ENCODE measurements at regions not wholly inside any gene's neighbourhood (a gene's known extent, or its start where the extent isn't known, plus 50 kb on each side); places are given as distances from the start of the nearest gene placed in this dataset.
"Not testable (repeated sequence)": the region's sequence is repeated elsewhere in the genome, so short reads cannot be mapped to it uniquely, and the experiment has no call there.

DNA sequence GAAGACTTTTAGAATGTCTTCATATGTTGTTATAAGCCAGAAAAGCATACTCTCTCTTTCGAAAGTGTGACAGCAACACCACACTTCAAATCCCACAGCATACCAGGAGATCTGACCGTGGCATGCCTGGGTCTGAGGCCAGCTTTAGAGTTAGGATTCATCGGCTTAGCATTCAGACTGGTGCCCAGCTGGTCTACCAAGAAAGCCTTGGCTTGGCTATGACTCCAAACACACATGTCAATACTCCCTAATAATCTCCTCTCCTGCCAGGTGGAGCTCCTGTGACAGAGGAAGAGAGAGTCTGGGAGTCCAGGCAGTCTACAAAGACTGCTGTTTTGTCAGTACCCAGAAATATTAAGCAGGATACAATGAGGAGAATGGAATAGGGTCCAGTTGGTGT is 77.1 kb upstream of the MAN1A1 start:
- TF ChIP-seq, protein P1, sequence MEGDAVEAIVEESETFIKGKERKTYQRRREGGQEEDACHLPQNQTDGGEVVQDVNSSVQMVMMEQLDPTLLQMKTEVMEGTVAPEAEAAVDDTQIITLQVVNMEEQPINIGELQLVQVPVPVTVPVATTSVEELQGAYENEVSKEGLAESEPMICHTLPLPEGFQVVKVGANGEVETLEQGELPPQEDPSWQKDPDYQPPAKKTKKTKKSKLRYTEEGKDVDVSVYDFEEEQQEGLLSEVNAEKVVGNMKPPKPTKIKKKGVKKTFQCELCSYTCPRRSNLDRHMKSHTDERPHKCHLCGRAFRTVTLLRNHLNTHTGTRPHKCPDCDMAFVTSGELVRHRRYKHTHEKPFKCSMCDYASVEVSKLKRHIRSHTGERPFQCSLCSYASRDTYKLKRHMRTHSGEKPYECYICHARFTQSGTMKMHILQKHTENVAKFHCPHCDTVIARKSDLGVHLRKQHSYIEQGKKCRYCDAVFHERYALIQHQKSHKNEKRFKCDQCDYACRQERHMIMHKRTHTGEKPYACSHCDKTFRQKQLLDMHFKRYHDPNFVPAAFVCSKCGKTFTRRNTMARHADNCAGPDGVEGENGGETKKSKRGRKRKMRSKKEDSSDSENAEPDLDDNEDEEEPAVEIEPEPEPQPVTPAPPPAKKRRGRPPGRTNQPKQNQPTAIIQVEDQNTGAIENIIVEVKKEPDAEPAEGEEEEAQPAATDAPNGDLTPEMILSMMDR (IDR thresholded peaks at IDR 0.05; ENCODE audit: low read depth, low read length), result no peak
- no peak for DNase-seq (ENCODE audit: low read depth in 1 of 2, low spot score in 1 of 2)
- no peak overlapping the region for H3K4me3 ChIP-seq
- H3K27me3 ChIP-seq, result no peaks in the 10 kb centered on the region
- H3K9me3 ChIP-seq (ENCODE audit: low read depth), result no peaks in the 10 kb centered on the region
- H3K27ac ChIP-seq, result no peak overlapping the region
- peaks cover 13% of the 10 kb centered on the region for H3K4me1 ChIP-seq (ENCODE audit: low read depth)
- H3K36me3 ChIP-seq, result no peaks in the 10 kb centered on the region

DNA sequence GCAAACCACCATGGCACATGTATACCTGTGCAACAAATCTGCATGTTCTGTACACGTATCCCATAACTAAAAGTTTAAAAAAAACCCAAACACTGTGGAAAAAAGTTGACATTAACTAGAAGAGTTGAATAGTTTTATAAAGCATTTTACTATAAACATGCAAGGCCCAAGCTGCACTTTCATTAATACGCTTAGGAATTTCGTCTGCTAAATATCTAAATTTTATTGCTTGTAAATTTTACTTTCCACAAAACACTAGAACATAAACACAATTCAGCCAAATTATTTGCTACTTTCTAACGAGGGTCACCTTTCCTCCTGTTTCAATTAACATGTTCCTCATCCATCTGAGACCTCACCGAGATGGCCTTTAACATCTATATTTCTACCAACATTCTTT is 74.4 kb upstream of the MAN1A1 start:
- no peaks in the 10 kb centered on the region for H3K36me3 ChIP-seq
- peaks cover 7% of the 10 kb centered on the region for H3K4me1 ChIP-seq (ENCODE audit: low read depth)
- no peak overlapping the region for H3K4me3 ChIP-seq
- TF ChIP-seq, protein P1 (IDR thresholded peaks at IDR 0.05; ENCODE audit: low read depth, low read length), result no peak
- H3K27me3 ChIP-seq, result no peaks in the 10 kb centered on the region
- no peak overlapping the region for H3K27ac ChIP-seq
- H3K9me3 ChIP-seq (ENCODE audit: low read depth), result no peaks in the 10 kb centered on the region
- DNase-seq (ENCODE audit: low read depth in 1 of 2, low spot score in 1 of 2), result no peak

DNA sequence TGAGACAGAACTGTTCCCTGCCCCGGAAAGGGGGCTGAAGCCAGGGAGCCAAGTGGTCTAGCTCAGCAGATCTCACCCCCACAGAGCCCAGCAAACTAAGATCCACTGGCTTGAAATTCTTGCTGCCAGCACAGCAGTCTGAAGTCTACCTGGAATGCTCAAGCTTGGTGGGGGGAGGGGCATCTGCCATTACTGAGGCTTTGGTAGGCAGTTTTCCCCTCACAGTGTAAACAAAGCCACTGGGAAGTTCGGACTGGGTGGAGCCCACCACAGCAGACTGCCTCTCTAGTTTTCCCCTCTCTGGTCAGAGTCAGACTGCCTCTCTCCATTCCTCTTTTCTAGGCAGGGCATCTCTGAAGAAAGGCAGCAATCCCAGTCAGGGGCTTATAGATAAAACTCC is 68.5 kb upstream of the MAN1A1 start:
- not testable (repeated sequence) for H3K27me3 ChIP-seq; H3K27ac ChIP-seq; H3K4me3 ChIP-seq; H3K36me3 ChIP-seq; H3K4me1 ChIP-seq (ENCODE audit: low read depth); DNase-seq (ENCODE audit: low read depth in 1 of 2, low spot score in 1 of 2); H3K9me3 ChIP-seq (ENCODE audit: low read depth)

DNA sequence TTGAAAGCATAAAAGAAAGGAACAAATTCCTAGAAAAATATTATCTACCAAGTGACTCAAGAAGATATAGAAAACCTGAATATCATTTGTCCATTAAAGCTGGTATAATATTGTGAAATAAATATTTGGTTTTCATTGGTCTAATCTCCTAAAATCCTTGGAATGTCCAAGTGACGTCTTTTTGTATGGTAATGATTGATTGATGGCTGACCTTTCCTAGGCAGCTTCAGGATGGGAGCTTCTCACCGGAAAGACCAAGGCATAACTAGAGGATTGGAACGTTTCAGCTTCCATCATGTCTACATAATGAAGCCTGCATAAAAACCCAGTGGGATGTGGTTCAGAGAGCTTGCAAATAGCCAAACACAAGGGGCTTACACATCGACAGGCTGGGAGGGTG is 57.6 kb upstream of the MAN1A1 start:
- Histone ChIP-seq H3K27me3 (no peaks in the 10 kb centered on the region), H3K9me3 (ENCODE audit: low read depth) (no peaks in the 10 kb centered on the region), H3K27ac (no peak overlapping the region), H3K4me3 (no peak overlapping the region), H3K4me1 (ENCODE audit: low read depth) (no peaks in the 10 kb centered on the region), H3K36me3 (no peaks in the 10 kb centered on the region)
- TF ChIP-seq, protein P1 (IDR thresholded peaks at IDR 0.05; ENCODE audit: low read depth, low read length), result no peak
- no peak for DNase-seq (ENCODE audit: low read depth in 1 of 2, low spot score in 1 of 2)

DNA sequence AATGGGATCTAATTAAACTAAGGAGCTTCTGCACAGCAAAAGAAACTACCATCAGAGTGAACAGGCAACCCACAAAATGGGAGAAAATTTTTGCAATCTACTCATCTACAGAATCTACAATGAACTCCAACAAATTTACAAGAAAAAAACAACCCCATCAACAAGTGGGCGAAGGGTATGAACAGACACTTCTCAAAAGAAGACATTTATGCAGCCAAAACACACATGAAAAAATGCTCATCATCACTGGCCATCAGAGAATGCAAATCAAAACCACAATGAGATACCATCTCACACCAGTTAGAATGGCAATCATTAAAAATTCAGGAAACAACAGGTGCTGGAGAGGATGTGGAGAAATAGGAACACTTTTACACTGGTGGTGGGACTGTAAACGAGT is 55.6 kb upstream of the MAN1A1 start:
- H3K4me1 ChIP-seq (ENCODE audit: low read depth); DNase-seq (ENCODE audit: low read depth in 1 of 2, low spot score in 1 of 2); H3K36me3 ChIP-seq; H3K27ac ChIP-seq; H3K4me3 ChIP-seq; H3K9me3 ChIP-seq (ENCODE audit: low read depth); H3K27me3 ChIP-seq: not testable (repeated sequence)

Data from cardiac muscle cell (in vitro differentiated cells and primary cell).